Transverse colon (tissue), 4 donors: ENCODE measurements at regions not wholly inside any gene's neighbourhood (a gene's known extent, or its start where the extent isn't known, plus 50 kb on each side); places are given as distances from the start of the nearest gene placed in this dataset.

ENCODE experiments used
- CTCF ChIP-seq, 5 experiments: fragments of 200-600 bp in 3 of 5; fragments of 450-650 bp in 2 of 5; sonication (generic) in 3 of 5; IDR thresholded peaks; 1 replicate in 2 of 5; 2 replicates in 3 of 5; pipeline ENCODE4 v1.5.1; 2016 to 2017; ENCODE audit warnings: antibody characterized with exemption in 5 of 5, inconsistent platforms in 3 of 5, mild to moderate bottlenecking in 2 of 5, moderate library complexity in 1 of 5
- EP300 ChIP-seq: sonication (generic); formaldehyde crosslinking; IDR thresholded peaks from one replicate; pipeline ENCODE4 v1.6.1; 2017; ENCODE audit warnings: antibody characterized with exemption, low read depth
- POLR2A ChIP-seq: fragments of 450-650 bp; IDR thresholded peaks from one replicate; pipeline ENCODE4 v1.6.1; 2016; ENCODE audit warnings: antibody characterized with exemption, mild to moderate bottlenecking, moderate library complexity
- POLR2AphosphoS5 ChIP-seq, 3 donors: sonication (generic); formaldehyde crosslinking; IDR thresholded peaks; one replicate each; pipeline ENCODE4 v1.6.1; 2016; ENCODE audit warnings: antibody characterized with exemption in 3 of 3

GRCh38 chr11:37406651-37407050 lies 808.6 kb upstream of the RAG2 start:
- no peak for TF ChIP-seq POLR2AphosphoS5 (IDR thresholded peaks at IDR 0.05)
- TF ChIP-seq POLR2A, result no peak
- no peak for TF ChIP-seq CTCF (IDR thresholded peaks at IDR 0.05)
- no peak for TF ChIP-seq EP300
